ENCODE measurements at regions not wholly inside any gene's neighbourhood (a gene's known extent, or its start where the extent isn't known, plus 50 kb on each side); places are given as distances from the start of the nearest gene placed in this dataset.
"Not testable (repeated sequence)": the region's sequence is repeated elsewhere in the genome, so short reads cannot be mapped to it uniquely, and the experiment has no call there.

DNA sequence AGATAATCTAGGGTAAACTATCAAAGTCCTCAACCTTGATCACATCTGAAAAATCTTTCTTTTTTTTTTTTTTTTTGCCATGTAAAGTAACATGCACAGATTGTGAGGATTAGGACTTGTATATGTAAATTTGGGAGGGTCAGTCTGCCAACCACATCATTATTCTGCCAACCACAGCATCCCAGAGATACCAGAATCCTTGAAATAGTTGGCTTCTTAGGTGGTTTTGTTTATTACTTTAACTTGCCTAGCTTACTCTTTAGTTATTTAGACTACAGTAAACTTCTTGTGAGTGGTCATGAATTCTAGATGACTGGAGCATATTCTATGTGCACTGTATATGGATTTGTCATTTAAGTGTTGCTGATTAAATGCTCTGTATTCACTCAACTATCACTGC lies 242.1 kb upstream of the RBMS1 start:
- no peak for DNase-seq

DNA sequence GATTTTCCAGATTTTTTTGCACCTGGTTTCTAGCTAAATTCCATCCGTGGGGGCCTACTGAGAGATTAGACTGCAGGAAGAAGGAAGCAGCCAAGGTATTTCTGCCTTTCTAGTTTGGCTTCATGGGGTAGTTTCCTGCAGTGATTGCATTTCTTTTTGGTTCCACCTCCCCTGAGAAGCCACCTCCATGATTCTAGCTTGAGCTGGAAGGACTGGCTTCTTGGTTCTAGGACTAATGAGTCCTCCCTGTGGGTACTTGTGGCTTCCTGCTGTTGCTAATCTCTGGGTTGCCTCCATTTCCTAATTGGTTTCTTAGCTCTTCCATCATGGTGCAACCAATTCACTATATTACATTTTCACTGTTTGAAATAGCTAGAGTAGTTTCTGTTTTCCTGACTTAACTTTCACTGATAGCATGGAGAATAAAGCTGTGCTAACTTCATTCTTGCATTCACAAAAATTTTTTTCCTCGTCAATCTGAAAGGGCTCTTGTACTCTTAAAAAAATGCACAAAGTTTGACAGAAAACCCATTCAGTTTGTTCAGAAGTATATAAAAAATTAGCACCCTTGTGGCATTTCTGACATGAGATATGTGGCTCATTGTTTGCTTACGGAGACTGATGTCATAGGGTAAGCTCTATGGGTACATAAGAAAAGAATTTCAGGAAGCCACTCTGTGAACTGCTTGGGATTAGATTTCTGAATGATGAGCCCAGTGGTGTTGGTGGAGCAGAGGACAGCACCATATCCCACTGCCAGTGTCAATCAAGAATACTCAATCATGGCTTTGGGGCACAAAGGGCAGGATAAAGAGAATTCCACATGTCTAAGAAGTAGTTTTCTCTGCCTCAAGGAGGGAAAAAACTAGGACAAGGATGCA lies 242.8 kb upstream of the RBMS1 start:
- no peak for DNase-seq

DNA sequence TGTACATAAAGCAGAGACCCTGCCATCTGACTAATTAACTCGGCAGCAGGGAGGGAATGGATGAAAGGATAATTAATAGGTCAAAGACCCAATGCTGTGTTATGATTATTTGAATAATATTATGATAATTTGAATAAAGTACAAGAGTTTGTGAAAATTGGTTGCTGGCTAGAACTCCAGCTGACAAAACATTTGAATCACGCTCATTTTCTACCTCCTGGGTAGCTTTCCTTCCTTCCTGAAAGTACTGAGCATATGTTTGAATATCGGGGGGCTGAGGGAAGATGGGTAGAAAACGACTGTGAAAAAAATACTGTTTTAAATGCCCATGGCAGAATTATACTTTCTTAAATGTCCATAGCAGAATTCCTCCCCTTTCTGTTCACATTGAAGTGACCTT lies 243.6 kb upstream of the RBMS1 start:
- DNase-seq = no peak

DNA sequence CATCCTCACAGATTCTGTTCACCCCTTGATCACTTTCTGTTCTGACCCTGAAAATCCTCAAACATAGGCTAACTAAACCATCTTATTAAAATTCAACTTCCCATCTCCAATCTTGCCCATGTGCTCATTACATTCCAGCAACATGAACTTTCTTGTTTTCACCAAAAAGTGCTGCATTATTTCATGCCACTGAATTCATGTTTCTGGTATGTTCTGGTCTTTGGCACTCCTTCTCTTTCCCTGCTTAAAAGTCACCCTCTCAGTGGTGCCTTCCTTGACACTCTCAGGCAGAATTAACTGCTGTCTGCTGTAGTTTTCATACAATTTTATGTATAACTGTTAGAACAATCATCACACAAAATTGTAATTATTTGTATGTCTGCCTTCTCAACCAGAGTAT lies 247.7 kb upstream of the RBMS1 start:
- DNase-seq = no peak

DNA sequence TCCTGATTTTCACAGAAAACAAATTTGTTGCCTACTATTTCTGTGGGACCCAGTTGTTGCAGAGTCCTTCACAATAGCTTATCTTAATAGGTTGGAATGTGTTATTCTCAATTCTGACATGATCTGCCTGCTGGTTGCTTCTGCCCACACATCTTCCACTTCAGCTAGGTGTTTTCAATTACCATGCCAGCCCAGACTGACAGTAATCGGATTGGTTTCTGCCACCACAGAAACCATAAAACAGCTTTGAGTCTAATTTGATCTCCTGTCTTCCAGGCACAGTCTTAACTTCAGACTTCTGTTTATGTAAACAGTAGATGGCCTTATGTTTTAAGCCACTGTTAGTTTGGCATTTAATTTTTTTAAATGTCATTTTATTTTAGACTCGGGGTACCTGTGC lies 248.2 kb upstream of the RBMS1 start:
- no peak for DNase-seq

DNA sequence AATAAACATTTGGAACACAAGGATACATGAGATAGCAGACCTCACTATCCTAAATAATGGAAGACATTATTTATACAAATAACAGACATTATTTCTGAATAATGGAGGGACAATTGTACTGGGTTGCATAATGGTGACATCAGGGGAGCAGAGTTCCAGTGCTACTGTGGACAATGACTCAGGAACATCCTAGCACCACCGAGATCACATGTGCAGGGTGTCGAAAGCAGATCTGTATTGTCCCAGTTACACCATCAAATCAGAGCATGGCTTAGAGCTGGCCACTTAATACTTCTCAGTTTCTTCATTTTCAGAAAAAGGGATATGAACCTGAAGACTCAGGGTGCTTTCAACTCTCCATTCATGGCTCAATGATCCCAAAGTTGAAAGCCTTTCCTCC lies 249.1 kb upstream of the RBMS1 start:
- DNase-seq = no peak

DNA sequence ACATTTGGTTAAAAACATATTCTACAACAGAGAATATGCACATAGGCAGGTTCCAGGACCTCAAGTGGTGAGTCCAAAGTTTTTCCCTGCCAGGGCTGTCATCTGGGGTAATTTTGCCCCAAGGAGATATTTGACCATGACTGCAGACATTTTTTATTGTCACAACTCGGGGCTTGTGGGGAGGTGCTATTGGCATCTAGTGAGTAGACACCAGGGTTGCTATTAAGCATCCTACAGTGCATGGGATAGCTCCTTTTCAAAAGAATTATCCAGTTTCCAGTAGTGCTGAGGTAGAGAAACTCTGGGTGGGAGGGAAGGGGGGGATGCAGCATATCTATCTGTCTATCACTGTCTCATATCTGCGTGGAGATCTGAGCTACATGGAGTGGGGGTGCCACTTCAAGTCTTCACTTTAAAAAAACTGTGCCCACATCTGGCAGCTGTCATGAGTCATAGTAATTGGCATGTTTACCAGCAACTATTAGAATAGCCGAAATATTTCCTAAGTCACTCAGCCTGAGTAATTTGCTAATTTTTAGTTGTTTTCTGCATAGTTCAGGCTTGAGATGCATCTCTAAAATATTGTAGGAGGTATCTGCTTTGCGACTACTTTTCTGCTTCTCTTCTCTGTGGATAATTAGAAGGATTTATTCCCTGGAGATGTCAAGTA lies 254.0 kb upstream of the RBMS1 start:
- no peak for DNase-seq

DNA sequence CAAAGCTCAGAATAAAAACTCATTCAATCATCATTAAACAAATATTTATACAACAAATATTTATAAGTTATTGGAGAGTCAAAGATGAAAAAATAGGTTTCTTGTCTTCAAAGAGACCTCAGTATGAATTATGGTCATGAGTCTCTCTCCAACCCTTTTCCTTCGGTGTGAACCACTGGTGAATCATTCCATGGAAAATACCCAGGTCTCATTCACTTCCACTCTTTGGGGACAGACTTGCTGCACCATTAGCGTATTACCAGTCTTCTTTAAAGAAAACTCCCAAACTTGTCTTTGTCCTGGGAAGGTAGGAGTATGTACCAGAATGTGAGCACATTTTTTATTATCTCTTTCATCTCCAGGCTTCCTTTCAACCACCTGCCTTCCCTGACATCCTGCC lies 257.4 kb upstream of the RBMS1 start:
- DNase-seq = no peak

DNA sequence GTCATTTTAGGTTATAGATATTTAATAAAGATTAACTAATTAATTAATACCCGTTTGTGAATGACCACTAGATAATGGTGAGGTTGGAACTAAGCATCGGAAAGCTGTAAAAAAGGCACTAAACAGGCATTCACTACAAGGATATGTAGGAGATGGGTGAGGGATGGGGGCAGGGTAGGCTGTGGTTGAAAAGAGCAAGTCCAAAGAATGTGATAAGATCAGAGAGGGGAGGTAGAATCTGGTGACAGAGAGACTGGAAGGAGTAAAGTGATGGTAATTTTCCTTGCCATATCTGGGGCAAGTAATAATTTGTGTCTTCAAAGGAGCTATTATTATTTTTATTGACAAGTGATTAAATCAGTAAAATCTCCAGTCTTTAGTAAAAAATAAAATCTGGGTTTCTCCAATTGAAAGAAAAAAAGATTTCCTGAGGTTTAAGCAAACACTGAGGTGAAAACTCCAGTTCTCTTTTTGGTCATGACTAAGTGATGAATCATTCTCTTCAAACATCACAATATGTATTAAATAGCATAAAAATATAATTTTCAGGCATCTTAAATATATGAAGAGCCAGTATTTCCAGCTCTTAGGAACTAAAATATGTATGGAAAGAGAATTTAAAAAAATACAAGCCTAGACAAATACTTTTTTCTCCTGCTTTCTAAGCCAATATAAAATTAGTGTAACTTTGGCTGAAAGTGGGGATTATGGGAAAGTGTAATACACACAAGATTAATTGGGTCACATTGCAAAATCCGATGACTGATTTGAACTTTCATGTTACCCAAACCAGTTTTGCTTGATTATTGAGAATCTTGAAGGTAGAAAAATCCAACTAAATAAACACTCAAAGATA lies 259.1 kb upstream of the RBMS1 start:
- DNase-seq = no peak

DNA sequence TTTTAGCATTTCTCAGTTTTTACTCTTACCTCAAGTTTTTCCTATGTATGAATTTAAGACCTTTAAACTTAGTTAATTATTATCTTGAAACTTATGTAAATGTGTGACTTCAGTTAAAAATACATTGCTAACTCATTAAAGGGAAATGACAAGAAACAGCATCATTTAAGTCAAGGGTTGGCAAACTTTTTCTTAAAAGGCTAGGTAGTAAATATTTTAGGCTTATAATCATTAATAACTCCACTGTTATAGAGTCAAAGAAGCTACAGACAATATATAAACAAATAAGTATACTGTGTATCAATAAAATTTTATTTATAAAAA lies 259.7 kb upstream of the RBMS1 start:
- DNase-seq = no peak

DNA sequence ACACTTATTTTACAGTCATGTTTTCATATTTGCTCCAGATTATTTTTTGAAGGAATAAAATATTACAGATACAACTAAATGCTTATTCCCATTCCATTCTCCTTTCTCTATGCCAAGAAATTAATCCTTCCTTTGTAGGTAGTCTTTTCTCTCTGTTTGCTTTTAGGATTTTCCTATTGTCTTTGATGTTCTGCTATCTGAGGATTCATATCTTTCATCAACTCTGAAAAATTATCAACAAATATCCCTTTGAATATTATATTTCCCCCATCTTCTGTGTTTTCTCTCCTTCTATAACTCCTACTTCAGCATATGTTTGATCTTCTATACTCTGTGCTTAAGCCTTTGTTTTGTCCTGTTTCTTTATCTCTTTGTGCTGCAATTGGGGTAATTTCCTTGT lies 260.4 kb upstream of the RBMS1 start:
- no peak for DNase-seq

DNA sequence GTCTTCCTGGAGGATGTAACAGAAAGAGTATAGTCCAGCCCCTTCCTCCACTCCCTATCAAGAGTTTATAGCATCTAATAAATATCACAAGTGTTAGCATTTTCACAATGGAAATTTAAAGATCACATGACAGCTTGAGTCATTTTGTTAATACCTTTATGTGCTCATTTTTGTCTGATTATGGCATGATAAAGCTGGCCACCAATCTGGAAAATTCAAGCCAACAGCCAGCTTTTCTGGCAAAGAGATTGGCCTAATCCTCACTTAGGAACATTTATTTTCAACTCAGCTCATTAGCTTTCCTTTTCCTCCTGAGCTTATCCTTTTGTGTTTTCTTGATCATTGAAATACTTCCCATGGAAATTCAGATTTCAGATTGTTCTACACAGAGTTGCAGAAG lies 262.9 kb upstream of the RBMS1 start:
- DNase-seq = no peak

DNA sequence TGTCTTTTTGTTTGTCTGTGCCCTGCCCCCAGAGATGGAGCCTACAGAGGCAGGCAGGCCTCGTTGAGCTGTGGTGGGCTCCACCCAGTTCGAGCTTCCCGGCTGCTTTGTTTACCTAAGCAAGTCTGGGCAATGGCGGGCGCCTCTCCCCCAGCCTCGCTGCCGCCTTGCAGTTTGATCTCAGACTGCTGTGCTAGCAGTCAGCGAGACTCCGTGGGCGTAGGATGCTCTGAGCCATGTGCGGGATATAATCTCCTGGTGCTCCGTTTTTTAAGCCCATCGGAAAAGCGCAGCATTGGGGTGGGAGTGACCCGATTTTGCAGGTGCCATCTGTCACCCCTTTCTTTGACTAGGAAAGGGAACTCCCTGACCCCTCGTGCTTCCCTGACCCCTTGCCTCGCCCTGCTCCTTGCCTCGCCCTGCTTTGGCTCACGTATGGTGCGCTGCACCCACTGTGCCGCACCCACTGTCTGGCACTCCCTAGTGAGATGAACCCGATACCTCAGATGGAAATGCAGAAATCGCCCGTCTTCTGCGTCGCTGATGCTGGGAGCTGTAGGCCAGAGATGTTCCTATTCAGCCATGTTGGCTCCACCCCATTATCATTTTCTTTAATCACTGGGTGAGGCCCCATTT lies 269.0 kb upstream of the RBMS1 start:
- DNase-seq = not testable (repeated sequence)

DNA sequence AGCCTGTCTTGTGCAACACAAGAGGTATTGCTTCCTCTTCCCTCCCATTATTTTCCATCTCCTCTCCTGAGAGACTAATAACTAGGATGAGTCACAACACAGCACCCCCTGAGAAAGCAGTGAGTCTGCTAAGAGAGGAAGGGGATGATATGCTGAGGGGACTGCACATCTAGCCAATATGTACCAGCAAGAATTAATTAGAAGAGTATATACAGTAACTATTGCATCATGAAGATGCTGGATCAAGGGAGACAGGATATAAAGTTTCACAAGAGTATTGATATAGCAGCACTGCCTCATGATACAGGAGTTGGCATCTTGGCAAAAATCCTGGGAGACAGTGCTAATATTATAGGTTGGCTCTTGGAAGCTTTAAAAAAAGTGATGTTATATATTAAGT lies 289.9 kb upstream of the RBMS1 start:
- DNase-seq = no peak

DNA sequence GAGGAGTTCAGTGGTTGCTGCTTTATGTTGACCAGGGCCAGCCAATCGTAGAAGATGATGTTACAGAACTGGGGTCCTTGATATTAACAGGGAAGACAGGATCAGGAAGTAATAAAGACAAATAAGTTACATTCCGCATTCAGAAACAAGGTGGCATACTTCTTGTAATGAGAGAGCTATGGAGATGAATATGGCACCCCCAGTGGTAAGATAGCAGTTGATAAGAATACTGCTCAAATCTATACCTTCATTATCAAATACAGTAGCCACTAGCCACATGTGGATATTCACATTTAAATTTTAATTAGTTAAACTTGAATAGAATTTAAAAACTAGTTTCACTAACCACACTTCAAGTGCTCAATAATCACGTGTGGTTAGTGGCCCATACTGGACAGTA lies 290.4 kb upstream of the RBMS1 start:
- DNase-seq = no peak

DNA sequence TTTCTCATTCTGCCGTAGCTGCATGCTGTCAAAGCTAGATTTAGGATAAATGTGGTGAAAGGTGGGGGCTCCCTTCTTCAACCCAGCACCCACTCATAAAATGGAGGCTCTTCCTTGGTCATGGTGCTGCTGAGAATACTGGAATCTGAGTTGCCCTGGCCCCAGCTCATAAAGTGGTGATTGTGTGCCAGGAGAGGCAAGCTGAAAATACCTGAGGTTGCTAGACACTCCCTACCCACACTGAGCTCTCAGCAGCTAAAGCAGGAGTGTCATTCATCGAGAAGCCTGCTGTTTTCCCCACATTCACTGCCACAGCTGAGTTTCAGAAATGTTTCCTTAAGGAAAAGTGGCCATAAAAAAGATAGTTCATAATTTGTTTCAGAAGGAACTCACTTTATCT lies 297.1 kb upstream of the RBMS1 start:
- no peak for DNase-seq

DNA sequence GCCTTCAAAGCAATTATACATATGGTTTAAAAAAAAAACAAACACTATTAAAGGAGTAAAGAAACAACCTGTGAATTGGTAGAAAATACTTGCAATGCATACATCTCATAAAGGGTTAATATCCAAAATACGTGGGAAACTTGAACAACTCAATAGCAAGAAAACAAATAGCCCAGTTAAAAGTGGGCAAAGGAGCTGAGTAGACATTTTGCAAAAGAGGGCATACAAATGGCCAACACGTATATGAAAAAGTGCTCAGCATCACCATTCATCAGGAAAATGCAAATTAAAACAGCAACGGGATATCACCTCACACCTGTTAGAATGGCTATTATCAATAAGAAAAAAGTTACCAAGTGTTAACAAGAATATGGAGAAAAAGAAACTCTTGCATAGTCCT lies 298.3 kb upstream of the RBMS1 start:
- no peak for DNase-seq

DNA sequence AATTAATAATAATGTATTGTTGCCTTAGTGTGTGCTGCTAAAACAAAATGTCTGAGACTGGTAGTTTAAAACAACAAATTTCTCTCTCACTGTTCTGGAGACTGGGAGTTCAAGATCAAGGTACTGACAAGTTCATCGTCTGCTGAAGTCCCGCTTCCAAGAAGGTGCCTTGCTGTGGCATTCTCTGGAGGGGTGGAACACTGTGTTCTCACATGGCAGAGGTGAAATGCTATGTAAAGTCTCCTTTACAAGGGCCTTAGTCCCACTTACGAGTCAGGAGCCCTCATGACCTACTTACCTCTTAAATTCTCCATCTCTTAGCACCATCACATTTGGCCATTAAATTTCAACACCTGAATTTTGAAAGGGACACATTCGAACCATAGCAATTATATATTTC lies 299.2 kb upstream of the RBMS1 start:
- DNase-seq = no peak

DNA sequence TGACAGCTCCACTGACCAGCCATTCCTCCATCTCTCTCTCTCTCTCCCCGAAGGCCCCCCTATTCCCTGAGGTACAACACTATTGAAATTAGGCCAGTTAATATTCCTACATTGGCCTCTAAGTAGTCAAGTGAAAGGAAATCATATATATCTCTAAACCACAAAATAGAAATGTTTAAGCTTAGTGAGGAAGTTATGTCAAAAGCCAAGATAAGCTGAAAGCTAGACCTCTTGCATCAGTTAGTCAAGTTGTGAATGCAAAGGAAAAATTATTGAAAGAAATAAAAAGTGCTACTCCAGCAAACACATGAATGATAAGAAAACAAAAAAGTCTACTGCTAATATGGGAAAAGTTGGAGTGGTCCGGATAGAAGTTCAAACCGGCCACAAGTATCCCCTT lies 301.3 kb upstream of the RBMS1 start:
- no peak for DNase-seq

DNA sequence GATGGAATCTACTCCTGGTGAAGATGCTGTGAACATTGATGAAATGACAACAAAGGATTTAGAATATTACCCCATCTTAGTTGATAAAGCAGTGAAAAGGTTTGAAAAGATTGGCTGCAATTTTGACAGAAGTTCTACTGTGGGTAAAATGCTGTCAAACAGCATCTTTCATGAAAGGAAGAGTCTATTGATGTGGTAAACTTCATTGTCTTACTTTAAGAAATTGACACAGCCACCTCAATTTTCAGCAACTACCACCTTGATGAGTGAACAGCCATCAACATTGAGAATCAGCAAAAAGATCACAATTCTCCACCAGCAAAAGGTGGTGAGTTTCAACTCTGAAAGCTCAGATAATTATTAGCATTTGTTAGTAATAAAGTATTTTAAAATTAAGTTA lies 310.3 kb upstream of the RBMS1 start:
- no peak for DNase-seq

DNA sequence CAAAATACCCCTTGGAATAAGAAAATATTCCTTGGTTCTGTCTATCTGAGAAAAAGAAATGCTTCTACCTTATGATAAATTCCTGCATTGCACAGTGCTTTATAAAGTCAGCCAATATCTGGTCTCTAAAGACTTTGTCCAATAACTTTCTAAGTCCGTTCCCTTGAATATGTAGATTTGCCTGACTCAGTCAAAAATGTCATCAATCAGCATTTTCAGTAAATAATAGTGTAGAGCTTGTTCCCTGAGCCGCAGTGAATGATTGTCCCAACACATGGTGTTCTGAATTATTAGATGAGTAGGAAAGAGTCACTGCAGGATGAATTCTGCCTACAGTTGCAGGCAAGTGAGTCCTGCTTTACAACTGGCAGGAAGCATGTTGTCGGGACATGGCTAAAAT lies 316.8 kb upstream of the RBMS1 start:
- DNase-seq = no peak

DNA sequence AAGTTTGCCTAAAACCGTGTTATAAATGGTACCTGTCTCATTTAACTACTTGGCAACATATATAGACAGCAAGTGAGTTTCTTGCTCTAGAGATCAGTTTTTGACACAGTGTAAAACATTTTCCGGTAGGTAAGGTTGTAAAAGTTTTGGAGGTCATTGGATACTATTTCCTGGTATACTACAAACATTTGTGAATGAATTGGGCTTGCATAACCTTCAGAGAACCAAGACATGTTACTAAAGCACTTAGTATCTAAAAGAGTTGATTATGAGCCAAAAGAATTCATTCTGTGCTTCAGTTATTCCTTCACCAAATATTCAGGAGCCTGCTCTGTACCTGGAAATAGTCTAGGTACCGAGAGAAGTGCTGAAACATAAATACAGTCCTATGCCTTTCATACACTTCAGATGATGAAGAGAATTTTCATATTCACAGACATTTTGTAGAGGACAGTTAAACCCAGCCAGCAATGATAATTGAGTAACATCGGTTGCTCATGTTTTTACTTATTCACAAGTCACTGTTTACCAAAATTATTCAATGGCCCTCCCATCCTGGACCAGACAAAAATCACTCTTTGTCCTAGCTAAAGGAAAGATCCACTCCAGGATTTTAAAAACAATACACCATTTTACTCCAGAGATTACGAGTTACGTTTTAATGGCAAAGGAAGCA lies 319.4 kb upstream of the RBMS1 start:
- DNase-seq = no peak

DNA sequence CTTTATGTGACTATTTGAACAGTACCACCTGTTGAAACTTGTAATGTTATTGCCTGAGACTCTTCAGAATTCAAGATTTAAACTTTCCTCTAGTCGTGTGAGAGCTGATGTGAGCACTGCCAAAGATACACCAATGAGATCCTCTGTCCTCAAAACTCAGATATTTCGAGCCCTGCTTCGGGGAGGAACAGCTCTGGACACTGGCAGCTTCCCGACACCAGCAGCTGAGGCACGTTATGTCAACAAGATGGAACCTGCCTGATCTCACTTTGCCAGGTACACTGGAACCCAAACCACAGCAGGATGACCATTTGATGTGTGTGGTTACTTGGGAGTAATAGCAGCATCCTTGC lies 319.9 kb upstream of the RBMS1 start:
- DNase-seq = no peak
